ENCODE measurements at regions not wholly inside any gene's neighbourhood (a gene's known extent, or its start where the extent isn't known, plus 50 kb on each side); places are given as distances from the start of the nearest gene placed in this dataset.

DNA sequence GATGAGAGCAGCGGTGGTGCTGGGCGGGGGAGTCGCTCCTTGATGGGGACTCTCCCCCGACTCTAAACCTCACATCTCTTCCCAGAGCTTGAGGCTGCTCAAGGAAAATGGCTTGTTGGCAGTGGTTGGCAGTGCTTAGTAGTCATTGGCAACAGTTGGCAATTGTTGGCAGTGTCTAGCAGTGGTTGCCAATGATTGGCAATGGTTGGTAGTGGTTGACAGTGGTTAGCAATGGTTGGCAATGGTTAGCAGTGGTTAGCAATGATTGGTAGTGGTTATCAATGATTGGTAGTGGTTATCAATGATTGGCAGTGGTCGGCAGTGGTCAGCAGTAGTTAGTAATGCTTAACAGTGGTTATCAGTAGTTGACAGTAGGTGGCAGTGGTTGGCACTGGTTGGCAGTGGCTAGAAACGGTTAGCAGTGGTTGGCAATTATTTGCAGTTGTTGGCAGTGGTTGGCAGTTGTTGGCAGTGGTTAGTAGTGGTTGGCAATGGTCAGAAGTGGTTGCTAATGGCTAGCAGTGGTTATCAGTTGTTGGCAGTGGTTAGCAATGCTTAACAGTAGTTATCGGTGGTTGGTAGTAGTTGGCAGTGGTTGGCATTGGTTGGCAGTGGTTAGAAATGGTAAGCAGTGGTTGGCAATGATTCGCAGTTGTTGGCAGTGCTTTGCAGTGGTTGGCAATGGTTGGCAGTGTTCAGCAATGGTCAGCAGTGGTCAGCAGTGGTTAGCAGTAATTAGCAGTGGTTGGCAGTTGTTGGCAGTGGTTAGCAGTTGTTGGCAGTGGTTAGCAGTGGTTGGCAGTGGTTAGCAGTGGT is 85.4 kb upstream of the OTOS start (continued):
- TF ChIP-seq, protein P1, sequence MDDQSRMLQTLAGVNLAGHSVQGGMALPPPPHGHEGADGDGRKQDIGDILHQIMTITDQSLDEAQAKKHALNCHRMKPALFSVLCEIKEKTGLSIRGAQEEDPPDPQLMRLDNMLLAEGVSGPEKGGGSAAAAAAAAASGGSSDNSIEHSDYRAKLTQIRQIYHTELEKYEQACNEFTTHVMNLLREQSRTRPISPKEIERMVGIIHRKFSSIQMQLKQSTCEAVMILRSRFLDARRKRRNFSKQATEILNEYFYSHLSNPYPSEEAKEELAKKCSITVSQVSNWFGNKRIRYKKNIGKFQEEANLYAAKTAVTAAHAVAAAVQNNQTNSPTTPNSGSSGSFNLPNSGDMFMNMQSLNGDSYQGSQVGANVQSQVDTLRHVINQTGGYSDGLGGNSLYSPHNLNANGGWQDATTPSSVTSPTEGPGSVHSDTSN (IDR thresholded peaks at IDR 0.05; ENCODE audit: insufficient replicate concordance, low read depth, low read length) = peak; percentile 75

DNA sequence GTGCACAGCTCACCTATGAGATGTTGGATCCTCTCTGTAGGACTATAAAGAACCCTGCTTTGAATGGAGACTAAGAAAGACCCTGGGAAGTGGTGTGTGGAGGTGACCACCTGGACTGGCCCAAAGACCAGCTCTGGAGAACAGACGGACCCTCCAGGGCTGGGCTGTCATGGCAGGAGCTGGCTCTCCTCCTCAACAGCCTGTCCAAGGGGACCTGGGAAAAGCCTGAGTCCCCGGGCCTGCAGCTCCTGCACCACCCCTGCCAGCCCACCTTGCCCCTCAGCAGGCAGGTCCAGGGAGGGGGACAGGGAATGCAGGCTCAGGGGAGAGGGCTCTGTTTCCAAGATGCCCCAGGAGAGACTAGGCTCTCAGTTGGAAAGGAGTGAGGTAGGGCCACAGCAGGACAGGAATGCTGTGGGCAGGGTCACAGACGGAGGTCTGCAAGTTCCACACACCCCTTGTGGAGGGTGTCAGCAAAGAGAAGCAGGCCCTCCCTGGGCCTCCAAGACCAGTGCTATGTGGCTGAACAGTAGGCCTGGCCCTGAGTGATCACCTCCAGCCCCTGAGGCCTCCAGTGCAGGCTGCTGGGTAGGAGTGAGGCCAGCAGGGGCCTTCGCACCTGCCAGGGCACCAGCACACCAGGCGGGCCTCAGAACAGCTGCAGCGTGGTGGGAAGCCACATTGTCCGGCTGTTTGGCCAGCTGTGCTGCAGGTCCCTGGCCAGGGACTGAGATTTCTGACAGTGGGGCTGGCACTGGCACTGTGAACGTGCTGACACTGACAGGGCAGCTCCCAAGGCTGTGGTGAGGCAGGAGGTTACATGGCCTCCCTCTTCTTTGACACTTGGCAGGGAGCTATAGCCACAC is 86.4 kb upstream of the OTOS start:
- DNase-seq (ENCODE audit: low read depth, low spot score) (no peak), FAIRE-seq (no peak), ATAC-seq (no peak)
- Histone ChIP-seq H4K20me1 (ENCODE audit: control insufficient read depth, insufficient read depth) (no peaks in the 10 kb centered on the region), H3K4me1 (ENCODE audit: control insufficient read depth, insufficient read depth, low read length) (no peaks in the 10 kb centered on the region), H3K4me2 (ENCODE audit: control insufficient read depth, insufficient read depth) (no peak overlapping the region), H3K4me3 (no peak overlapping the region), H3K79me2 (ENCODE audit: control insufficient read depth, insufficient read depth, low read length) (no peaks in the 10 kb centered on the region), H3K36me3 (ENCODE audit: control insufficient read depth in 2 of 2, insufficient read depth in 2 of 2, low read length in 1 of 2) (no peaks in the 10 kb centered on the region), H3K9me3 (replicated peaks; ENCODE audit: control insufficient read depth, insufficient read depth, low read length) (no peaks in the 10 kb centered on the region; the same call in 2 of the 3 replicates), H2AFZ (ENCODE audit: control insufficient read depth, low read depth, low read length) (no peak overlapping the region), H3K27ac (ENCODE audit: control insufficient read depth, insufficient read depth) (no peak overlapping the region), H3K9ac (ENCODE audit: control insufficient read depth, insufficient read depth, low read length) (no peak overlapping the region), H3K27me3 (replicated peaks in 1 of 2; ENCODE audit: control insufficient read depth in 2 of 2, insufficient read depth in 2 of 2, low read length in 1 of 2) (no peaks in the 10 kb centered on the region; a peak in 2 of 4 replicates)
- POLR2A ChIA-PET = no interaction called here
- RAD21 ChIA-PET (ENCODE audit: unreplicated experiment) = interaction anchor here (1.0 kb wide), 1 partner anchor 60 kb away, joined by 3 read pairs; no protein-coding TSS in a partner anchor
- in situ Hi-C loops (cut with MboI) (no loop called here), intact Hi-C loops (cut with micrococcal nuclease; ENCODE audit: unreplicated experiment) (no loop called here)
- BruUV-seq (replicated peaks) = no TSS peak
- CTCF ChIA-PET = interaction anchor here (0.6 to 1.1 kb wide), 2 partner anchors 26 to 200 kb away, joined by 3 read pairs; no protein-coding TSS in a partner anchor
- 11% methylated on average over 8 of the region's 8 CpGs for whole genome bisulfite sequencing (ENCODE audit: insufficient coverage, insufficient replicate concordance, low lambda C conversion rate, missing lambda C conversion rate)
- SMC1A ChIA-PET (ENCODE audit: uncharacterized antibody, unreplicated experiment) = no interaction called here
- TF ChIP-seq NFIC (IDR thresholded peaks at IDR 0.05; ENCODE audit: low read depth, low read length) (no peak), KLF5 (IDR thresholded peaks at IDR 0.05; ENCODE audit: partially characterized antibody) (no peak), KDM1A (IDR thresholded peaks at IDR 0.05; ENCODE audit: borderline replicate concordance) (no peak), EP300 (IDR thresholded peaks at IDR 0.05; ENCODE audit: borderline replicate concordance in 1 of 2, control insufficient read depth in 1 of 2, low read depth in 2 of 2, low read length in 2 of 2) (no peak), RBBP5 (conservative IDR thresholded peaks at IDR 0.05) (no peak)
- TF ChIP-seq, protein P2, sequence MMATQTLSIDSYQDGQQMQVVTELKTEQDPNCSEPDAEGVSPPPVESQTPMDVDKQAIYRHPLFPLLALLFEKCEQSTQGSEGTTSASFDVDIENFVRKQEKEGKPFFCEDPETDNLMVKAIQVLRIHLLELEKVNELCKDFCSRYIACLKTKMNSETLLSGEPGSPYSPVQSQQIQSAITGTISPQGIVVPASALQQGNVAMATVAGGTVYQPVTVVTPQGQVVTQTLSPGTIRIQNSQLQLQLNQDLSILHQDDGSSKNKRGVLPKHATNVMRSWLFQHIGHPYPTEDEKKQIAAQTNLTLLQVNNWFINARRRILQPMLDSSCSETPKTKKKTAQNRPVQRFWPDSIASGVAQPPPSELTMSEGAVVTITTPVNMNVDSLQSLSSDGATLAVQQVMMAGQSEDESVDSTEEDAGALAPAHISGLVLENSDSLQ (IDR thresholded peaks at IDR 0.05) = no peak
- TF ChIP-seq, protein P3, sequence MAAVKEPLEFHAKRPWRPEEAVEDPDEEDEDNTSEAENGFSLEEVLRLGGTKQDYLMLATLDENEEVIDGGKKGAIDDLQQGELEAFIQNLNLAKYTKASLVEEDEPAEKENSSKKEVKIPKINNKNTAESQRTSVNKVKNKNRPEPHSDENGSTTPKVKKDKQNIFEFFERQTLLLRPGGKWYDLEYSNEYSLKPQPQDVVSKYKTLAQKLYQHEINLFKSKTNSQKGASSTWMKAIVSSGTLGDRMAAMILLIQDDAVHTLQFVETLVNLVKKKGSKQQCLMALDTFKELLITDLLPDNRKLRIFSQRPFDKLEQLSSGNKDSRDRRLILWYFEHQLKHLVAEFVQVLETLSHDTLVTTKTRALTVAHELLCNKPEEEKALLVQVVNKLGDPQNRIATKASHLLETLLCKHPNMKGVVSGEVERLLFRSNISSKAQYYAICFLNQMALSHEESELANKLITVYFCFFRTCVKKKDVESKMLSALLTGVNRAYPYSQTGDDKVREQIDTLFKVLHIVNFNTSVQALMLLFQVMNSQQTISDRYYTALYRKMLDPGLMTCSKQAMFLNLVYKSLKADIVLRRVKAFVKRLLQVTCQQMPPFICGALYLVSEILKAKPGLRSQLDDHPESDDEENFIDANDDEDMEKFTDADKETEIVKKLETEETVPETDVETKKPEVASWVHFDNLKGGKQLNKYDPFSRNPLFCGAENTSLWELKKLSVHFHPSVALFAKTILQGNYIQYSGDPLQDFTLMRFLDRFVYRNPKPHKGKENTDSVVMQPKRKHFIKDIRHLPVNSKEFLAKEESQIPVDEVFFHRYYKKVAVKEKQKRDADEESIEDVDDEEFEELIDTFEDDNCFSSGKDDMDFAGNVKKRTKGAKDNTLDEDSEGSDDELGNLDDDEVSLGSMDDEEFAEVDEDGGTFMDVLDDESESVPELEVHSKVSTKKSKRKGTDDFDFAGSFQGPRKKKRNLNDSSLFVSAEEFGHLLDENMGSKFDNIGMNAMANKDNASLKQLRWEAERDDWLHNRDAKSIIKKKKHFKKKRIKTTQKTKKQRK (IDR thresholded peaks at IDR 0.05; ENCODE audit: low read depth, low read length) = no peak
- TF ChIP-seq, protein P4, sequence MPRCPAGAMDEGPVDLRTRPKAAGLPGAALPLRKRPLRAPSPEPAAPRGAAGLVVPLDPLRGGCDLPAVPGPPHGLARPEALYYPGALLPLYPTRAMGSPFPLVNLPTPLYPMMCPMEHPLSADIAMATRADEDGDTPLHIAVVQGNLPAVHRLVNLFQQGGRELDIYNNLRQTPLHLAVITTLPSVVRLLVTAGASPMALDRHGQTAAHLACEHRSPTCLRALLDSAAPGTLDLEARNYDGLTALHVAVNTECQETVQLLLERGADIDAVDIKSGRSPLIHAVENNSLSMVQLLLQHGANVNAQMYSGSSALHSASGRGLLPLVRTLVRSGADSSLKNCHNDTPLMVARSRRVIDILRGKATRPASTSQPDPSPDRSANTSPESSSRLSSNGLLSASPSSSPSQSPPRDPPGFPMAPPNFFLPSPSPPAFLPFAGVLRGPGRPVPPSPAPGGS (IDR thresholded peaks at IDR 0.05; ENCODE audit: borderline replicate concordance, insufficient read depth, low read depth, low read length, poor library complexity, severe bottlenecking) = no peak
- TF ChIP-seq, protein P5, sequence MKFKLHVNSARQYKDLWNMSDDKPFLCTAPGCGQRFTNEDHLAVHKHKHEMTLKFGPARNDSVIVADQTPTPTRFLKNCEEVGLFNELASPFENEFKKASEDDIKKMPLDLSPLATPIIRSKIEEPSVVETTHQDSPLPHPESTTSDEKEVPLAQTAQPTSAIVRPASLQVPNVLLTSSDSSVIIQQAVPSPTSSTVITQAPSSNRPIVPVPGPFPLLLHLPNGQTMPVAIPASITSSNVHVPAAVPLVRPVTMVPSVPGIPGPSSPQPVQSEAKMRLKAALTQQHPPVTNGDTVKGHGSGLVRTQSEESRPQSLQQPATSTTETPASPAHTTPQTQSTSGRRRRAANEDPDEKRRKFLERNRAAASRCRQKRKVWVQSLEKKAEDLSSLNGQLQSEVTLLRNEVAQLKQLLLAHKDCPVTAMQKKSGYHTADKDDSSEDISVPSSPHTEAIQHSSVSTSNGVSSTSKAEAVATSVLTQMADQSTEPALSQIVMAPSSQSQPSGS (IDR thresholded peaks at IDR 0.05; ENCODE audit: low read length) = no peak

All from GM12878 (cell line).